ENCODE measurements at regions not wholly inside any gene's neighbourhood (a gene's known extent, or its start where the extent isn't known, plus 50 kb on each side); places are given as distances from the start of the nearest gene placed in this dataset.

DNA sequence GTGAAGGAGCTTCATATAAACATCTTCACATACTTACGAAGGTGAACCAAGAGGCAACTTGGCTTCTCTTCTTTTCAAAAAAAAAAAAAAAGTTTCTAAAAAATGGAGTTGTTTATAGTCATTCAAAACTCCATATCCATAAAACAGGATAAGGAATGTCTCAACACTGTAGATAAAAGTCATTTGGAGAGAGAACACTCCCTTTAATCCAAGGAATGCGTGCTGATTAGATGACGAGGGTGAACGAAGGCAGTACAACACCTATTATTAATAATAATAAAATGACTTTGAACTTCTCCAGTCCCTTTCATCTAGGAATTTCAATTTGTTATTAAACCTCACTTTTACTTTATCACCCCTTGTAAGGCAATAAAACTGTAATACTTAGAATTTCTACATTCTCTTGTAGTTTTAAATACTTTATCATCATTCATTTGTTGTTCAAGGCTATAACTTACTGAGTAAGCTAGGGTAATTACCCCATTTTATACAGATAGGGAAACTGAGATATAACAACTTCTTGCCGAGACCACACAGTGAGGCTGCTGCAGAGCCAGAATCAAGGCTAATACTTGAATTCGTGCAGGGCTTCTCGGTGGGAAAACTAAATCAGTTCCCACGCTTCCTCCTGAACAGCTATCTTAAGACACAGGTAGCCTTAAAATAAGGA is 377.1 kb downstream of the EFNA5 start:
- no peak for DNase-seq

DNA sequence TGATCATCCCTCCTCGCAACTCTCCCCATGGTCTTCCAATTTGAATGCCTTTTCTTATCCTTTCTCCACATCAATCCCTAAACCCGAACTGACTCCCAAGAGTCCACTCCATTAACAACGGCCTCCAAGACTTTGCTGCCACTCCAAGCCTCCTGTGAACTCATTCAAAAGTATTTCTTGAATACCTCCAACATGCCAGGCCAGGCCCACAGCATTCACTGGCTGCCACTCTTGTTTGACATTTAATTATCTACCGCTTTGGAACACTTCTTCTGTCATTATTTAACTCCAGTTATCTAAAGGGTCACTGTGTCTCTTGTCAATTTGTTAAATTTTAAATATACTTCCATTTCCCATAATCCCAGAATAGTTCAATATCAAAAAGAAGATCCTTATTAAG is 378.9 kb downstream of the EFNA5 start:
- DNase-seq, result no peak

DNA sequence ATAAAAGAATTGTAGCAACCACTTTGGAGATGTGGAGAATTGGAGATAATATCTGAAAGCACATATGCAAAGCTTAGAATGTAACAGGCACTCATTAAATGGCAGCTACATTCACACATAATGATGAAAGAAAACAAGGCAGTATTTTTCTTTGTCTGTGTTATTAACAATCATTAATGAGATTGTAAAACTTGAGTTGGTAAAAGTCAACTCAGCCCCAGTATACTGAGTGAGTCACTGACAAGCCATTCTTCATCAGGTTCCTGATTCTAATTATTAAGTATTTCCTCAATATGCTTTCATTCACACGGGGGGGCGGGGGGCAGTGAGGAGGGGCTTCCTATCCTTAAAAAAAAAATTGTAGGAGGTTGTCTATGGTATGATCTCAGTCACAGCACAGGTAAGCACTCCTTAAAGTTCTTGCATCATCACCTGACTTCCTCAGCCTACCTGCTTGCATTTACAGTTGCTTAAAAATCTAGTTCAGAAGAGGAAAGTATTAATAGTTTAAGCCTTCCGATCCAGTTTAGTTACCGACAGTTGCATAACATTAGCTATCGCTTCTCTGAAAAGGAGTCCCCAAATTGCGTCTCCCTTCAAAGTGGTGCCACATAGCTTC is 379.8 kb downstream of the EFNA5 start:
- no peak for DNase-seq

DNA sequence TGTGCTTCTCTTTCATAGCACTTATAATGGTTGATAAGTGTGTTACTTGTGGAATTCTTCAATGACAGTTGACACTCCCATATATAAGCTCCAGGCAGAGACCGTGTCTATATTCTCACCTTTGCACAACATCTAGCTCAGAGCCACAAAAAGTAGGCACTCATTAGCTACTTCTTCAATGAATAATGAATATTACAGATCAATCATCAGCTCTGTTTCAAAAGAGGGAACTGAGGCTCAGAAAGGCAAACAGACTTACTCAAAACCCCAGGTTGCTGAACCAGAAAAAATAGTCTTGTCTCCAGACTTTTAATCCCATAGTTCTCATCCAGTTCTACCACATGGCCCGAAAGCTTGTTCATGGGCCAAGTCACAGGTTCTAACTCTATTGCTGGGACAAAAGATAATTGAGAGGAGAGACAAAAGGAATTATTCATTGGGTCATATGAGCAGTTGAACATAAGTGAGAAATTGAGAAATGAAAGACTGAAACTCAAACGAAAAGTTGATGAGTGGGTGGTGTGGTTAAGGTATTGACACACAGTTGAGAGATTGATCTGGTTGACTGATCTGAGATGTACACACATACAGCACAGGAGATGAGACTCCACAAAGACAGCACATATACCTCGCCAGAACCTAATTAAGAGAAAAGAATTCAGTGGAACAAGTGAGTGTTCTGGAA is 381.6 kb downstream of the EFNA5 start:
- DNase-seq, result no peak

DNA sequence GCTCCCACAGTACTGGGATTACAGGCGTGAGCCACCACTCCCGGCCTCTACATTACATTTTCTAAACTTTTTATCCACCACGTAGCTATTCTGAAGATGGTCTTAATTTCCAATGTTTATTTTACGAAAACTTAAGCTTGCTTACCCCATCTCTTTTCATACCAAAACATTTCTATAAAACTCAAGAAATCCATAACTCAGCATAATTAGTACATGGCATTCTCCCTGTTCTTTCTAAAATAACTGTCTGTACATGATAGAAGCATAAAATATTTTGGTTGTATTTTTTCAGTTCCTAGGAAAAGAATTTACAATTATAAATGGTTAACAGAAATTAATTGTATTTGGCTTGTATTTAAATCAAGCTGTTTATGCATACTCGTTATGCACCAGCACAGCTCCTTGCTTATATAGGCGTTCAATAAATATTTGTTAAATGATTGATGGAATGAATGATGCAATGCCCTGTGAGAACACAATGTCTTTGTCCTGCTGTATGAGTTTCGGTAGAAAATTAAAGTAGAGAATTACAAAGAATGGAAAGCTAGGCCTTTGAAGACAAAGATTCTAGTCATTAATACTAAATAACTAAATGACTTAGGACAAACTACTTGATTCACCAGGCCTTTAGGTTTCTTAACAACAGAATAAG is 384.2 kb downstream of the EFNA5 start:
- no peak for DNase-seq

DNA sequence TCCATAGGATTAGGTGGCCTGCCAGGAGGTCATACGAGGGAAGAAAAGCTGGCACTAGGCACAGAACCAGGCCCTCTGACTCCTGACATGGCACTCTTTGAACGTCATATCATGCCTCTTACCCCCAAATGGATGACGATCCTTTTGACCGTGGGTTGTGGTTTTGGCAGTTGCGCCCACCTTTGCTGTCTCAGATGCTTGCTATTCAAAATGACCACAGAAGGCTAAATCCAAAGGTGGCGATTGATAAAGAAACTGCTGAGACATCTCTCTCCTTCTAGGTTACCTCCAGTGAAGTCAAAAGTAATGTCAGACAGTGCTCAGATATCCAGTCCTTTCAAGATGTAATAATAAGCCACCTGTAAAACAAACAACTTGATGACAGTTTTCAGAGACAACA is 385.0 kb downstream of the EFNA5 start:
- DNase-seq, result no peak

DNA sequence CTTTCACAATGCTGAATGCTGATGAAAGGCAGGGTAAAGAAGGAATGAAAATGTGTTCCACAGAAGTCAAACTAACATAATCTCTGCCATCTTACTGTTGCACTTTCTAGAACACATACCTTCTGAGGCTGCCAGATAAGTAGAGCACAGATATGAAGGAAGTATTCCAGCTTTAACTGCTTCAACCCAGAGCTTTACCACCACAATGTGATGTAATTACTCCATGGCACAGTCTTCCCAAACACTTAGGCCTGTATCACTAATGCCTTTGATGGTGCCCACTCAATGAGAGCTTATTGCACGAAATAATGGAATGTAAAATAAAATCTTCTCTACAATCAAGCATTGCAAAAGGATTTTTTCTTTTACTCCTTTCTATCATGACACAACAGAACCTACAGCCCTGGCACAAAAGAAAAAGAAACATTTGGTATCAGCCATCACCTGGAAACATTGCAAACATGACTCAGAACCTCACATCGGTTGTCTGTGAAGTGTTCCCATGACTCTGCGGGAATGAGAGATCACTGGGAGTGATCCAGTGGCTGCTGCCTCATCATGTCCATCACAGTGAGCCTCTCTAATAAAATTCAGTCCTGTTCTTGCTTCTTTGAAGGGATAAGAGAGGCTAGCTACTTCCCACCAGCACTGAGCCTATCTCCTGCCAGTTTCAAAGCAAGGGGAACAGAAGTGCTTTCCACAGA is 385.8 kb downstream of the EFNA5 start:
- no peak for DNase-seq

DNA sequence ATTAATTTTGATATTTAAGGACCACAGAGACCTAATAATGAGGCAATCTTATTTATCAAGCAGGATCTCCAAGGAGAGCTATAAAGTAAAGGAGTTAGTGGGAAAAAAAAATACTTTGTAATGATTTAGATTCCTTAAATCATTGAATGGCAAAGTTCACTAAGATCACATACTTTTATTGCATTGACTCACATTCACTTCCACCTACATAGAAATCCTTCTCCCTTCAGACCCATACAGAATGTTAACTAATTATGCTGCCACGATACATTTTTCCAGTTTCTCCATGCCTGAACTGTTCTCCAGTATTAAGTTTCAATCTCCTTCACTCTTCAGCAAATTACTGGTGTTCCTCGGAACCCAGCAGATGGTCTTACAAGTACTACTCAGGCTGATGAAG is 388.7 kb downstream of the EFNA5 start:
- DNase-seq, result no peak

DNA sequence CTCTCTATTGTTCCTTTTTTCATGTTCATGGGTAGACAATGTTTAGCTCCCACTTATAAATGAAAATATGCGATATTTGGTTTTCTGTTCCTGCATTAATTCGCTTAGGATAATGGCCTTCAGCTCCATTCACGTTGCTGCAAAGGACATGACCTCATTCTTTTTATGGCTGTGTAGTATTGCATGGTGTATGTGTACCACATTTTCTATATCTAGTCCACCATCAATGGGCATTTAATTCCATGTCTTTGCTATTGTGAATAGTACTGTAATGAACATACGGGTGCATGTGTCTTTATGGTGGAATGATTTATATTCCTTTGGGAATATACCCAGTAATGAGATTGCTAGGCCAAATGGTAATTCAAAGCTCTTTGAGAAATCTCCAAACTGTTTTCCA is 392.0 kb downstream of the EFNA5 start:
- DNase-seq, result no peak

DNA sequence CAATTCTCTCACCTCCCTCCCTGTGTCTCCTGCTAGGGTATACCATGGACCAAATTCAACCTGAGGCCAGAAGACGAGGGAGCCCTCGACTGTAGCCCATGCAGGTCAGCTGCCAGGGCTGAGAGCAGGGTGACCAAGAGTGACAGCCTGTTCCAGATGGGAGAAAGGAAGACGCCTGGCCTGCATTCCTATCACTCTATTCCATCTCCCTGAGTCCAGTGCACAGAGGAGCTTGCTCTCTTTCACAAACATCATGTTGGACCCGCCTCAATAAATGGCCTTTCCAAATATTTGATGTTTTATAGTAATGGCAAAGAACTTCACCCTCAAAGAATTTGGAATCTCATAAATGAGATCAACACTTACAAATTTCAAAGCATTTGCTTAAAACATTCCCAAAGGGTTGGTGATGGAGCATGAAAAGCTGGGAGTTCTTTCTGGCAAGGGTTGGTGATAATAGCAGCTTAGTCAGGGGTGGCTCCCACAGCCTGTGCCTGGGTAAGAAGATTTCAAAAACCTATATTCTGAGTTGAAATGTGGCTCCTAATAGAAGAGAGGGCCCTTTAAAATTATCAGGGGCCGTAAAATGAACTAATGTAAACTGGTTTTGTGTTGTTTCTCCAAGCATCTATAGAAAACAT is 393.1 kb downstream of the EFNA5 start:
- no peak for DNase-seq

DNA sequence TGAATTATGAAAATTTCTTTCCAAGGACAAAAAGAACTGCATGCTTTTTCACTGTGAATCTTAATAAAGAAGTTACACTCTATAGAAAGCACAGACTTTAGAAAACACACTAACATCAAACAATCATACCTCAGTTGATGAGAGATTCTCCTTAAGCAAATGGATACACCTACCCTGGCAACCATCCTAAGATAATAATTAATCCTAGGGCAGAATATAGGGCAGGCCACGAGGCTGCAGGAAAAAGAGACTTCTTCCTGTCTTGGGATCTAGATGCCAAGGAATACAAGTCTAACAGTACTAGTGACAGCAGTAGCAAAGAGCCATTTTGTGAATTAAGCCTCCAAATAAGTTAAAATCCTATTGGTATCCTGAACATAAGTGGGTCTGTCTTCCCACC is 395.4 kb downstream of the EFNA5 start:
- DNase-seq, result no peak

DNA sequence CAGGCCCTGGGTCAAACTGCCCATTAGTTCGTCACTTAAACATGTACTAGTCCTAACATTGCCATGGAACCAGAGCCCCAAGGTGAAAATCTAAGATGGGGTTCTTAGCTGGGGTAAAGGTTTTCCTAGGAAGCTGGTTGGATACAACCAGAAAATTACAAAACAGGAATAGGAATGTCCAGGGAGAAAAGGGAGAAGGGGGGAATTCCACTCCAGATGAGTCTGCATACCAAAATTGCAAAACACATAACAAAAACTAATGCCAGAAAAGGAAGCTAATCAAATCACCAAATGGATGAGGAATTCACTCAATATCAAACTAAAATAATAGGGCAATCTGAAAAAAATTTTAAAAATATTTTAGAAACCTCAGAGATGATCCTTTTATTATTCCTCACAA is 396.2 kb downstream of the EFNA5 start:
- DNase-seq, result no peak

DNA sequence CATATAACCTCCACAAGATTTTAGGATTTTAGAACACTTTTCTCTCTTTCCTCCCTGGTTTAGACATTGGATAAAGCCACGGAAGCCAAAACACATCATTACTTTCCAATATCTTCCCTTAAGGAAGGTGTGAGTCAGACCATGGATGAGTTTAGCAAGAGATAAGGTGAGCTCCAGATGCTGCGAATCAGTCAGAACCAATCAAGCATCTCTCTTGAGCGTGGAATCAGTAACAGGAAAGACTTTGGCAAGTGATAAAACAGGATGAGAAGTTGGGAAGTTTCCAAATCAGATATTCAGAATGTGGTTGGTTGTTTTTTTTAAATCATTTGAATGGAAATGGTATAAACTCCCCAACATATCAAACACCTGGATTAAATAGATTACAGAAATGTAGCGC is 397.8 kb downstream of the EFNA5 start:
- no peak for DNase-seq

DNA sequence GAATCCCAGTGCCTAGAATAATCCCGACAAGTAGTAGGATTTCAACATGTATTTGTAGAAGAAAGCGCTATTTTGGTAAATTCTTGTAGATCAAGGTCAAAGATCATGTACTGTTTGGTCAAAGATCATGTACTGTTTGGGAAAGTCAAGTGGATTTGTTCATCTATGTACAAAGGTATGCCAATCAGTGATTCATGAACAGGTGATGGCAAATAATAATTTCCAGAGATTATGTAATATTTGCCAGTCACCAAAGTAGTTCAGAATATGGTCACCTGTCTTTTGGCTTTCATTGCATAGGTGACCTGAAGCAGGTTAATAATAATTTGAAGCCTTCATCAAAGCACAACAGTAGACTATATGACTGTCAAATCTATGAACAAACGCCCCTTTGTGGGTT is 398.2 kb downstream of the EFNA5 start:
- no peak for DNase-seq

DNA sequence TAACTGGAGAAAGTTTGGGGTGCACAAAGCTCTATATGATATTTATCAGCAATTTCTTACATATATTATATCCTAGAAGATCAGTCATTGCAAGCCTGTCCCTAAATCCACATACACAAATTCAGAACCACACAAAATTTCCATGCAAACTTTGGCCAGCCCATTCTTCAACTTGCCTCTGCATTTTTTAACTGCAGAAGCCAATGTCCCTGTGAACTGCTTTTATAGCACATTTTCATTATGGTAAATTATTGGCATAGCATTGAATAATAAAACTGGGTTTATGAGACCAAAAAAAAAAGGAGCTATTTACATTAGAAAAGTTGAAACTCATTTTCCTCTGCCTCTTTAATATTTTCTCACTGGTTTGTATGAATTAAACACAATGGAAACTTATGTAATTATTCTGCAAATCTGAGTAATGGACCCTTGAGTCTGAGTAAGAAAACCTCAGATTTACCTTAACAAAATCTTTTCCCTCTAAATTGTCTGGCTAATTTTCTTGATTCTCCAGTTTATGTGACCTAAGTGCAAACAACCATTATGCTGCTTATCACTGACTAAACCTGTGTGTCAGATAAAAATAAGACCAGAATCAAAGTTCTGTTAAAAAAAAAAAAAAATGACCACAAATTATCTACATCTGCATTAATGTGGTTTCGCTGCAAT is 398.9 kb downstream of the EFNA5 start:
- no peak for DNase-seq

DNA sequence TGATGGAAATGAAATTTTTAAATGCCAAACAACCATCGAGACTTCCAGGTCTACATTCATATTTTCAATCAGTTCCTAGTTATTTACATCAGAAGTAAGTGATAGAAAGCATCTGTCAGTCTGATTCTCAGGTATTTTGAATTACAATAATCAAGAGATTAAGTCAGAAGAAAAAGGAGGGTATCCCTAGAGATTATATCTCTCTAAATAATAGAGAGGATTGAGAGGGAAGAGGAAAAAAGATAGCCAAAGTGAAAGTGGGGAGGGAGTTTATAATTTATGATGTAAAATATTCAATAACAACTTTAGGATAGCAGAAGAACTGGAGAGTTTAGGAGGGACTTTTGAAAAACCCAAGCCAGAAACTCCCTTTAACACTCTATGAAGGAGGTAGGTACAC is 400.2 kb downstream of the EFNA5 start:
- no peak for DNase-seq

DNA sequence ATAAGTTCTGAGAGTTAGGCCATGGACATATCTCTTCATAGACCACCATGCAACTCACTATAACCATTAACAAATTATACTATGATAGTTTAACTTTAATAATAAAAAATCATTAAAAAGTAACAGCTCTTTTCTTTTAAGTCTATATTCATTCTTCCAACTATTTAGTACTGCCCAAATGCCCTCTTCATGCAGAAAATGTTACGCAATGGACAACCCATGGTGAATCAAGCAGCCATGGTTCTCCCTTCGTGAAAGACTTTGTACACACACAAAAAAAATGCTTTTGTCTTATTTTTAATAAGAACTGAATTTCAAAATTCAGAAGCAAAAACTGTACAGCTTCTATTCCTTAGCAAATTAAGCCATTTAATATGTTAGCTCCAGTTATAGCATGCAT is 401.1 kb downstream of the EFNA5 start:
- DNase-seq, result no peak

DNA sequence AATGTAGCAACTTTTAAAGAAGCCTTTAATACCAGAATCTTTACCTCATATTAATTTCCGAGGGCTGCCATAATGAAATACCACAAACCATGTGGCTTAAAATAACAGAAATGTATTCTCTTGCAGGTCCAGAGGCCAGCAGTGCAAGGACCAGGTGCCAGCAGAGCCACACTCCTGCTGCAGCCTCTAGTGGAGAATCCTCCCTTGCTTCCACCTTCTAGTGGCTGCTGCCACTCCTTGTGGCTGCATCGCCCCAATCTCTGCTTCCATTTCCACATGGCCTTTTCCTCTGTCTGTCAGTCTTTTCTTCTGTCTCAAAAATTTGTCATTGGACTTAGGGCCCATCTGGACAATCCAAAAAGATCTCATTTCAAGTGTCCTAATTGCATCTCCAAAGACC is 401.5 kb downstream of the EFNA5 start:
- DNase-seq, result no peak

DNA sequence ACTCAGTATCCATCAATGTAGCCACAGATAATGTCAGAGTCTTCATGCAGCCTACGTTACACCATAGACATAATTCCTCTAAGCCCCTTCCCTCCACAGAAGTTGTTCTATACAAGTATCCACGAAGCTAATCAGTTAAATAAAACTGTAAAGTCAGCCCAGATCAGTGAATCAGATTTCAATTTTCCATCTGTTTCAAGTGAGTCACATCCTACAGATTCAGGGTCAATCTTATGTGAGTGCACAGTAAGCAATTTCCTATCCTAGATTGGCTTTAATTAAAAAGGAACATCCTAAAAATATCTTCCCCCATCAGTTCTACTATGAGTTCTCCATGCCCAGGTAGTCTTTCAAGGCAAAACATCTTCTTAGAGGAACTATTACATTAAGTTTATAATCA is 402.5 kb downstream of the EFNA5 start:
- no peak for DNase-seq

DNA sequence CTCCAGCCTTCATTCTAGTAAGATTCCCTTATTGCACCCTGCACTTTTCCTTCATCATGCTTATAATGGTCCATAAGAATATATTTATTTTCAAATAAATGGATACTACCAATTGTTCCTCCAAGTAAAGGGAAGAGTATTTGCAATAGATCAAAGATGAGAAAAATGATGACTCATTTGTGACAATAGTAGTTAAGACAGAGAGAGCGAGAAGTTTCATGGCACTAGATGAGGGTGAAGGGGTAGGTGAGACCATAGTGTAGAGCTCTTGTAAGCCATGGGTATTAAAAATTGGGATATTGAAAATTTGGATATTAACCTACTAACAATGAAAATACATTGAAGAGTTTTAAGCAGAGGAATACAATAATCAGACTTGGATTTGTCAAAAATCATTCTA is 404.6 kb downstream of the EFNA5 start:
- DNase-seq, result no peak

DNA sequence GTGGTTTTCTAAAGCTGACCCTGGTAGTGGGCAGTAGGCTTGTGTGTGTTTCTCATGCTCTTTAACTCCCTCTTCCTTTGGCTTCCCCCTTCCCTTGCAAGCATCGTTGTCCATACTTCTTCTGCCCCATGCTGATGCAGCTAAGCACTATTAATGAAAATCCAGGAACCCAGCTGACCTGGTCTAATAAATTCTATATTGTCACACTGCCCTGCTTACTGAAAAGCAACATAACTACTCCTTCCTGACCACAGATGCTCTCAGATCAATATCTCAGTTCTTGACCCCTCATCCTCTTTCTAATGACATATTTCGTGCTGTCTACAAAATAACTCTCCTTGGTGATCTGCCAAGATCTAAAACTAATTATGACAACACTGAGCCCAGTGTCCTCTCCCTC is 405.5 kb downstream of the EFNA5 start:
- no peak for DNase-seq

Measured in right kidney (tissue), 1 donor.